NCI-H2227 (cell line): ENCODE measurements at regions not wholly inside any gene's neighbourhood (a gene's known extent, or its start where the extent isn't known, plus 50 kb on each side); places are given as distances from the start of the nearest gene placed in this dataset.

Experiments used
- DNase-seq: peaks from one replicate; lab custom pipeline; 2025; ENCODE audit not compliant: unreplicated experiment; lab: John Stamatoyannopoulos, UW

DNA sequence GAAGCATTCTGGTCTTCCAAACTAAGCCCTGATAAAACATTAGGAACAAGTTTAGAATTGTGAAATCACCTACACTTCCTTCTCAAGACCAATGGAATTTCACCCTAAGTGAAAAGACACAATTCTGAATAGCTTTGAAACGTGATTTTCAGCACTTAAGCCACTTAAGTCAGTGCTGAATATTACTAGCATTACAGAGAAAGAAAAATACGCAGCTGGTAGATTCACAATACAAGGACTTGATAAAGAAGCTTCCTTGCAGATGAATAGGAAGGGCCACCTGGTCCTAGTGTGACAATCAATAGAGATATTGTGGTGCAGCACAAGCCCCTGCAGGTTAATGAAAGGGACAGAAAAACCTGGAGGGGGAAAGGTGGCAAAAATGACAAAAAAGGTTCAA is 353.1 kb upstream of the ALCAM start:
- DNase-seq: no peak

DNA sequence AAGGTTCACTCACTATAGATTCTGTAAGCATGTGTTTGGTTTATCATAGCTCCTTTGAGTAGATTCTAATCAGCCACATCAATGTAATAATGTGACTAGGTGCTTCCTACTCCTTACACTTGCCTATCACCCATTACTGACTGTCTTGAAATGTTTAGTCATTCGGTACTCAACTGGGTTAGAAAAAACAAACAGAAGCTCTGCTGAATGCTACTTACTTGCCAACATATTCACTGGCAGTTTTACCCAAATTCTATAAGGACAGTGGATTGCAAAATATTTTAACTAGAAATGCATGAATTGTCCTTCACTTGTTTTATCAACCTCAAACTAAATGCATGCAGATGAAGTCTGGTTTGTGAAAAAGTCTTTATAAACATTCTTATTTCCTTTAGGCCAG is 352.1 kb upstream of the ALCAM start:
- no peak for DNase-seq

DNA sequence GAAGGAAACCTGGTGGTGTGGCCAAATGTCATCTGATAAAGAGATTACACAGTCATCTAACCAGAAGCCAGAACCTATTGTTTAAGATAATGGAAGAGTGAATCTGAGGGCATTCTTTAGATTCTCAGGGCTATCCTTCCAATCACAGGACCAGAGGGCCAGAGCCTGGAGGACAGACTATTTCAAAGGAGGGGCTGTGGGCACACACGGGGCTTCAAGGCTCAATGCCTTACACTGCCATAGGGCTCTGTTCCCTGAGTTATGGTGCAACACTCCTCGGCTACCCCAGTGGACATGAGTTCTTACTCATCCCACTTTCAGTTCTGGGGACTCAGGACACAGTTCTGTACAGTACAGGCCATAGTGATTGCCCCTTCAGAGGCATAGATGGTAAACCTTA is 343.9 kb upstream of the ALCAM start:
- DNase-seq: no peak

DNA sequence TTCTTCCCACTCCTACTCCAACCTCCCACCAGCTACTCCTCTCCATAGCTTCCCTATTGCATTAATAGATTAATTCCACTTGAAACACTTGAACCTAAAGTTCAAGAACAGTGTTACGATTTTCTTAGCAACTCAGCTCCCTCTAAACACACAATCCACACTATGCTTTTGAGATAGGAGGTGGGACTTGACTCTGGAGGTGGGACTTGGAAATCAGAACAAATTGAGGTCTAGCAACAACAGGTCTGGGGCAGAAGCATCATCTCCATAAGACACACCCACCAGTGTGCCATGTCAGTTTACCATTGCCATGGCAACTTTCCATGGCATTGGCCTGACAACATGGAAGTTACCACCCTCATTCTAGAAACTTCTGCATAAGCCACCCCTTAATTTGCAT is 336.5 kb upstream of the ALCAM start:
- DNase-seq: no peak

DNA sequence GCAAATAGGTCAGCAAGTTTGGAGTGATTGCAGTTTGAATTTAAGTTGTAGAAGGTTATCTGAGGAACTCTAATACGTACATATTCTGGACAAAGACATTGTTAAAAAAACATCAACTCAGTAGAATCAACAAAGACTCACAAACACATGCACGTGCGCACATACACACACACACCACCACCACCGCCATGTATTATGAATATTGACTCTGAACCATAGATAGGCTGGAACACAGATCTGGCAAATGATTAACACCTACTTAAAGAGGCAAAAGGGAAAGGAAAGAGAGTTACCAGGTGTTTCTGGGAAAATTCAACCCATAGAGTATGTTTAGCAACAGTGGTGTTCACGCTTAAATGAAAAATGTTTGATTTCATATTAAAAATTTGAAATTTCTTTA is 334.2 kb upstream of the ALCAM start:
- DNase-seq: no peak

DNA sequence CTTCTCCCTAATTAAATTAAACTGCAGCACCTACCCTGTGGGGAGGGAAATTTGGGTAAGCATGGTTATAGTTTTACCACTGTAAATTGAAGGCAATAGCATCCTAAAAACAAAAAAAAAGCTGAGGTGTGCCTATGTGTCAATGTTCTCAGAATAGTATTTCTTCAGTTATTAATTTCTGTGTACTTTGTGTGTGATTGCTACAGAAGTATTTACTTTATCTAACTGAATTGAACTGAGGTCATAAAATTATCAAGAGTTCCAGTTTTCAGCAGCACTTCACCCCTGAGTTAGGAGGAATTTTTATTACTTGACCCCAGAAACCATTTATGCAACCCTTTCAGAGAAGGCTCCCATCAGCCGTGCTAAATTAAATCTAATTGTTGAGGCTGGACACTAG is 333.6 kb upstream of the ALCAM start:
- DNase-seq: no peak

DNA sequence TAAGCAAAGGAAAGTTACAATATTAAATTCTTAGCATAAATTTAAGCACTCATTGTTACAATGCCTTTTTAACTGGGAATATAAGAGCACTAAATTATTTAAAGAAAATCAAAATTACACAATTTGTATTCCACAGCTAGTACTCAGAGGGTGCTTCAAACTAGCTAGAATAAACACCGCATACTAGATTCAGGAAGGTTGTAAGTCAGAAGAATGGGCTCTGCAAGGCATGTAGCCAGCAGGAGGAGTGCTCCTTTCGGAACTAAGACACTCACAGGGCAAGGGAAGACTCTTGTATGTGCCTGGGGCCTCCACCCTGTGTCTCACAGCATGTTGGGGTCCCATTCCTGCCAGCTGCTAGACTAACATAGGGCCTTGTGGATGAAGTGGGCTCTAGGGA is 327.7 kb upstream of the ALCAM start:
- DNase-seq: no peak

DNA sequence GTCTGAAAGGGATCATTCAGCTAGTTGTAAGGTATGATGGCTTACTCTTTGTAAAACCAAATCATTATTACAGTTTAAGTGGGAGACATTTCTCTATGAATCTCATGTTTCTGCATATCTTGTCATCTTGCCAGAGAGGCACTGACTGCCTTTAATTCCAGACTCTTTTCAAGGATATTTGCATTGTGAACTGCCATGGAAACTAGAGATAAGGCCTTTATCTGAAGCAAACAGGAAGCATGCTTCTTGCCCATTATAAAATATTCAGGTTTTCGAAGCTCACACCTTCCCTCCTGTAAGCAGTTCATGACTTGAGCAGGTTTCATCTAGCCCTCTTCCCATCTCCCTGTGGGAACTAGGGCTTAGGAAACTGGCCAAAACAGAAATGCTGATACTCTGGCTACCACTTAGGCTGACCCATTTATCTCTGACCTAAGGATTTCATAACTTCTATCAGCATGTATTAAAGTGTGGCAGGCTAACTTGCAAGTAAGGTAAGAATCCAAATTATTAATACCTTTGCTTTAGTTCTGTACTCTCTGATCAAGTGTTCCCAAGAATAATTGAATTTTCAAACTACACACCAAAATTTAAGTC is 326.6 kb upstream of the ALCAM start:
- no peak for DNase-seq

DNA sequence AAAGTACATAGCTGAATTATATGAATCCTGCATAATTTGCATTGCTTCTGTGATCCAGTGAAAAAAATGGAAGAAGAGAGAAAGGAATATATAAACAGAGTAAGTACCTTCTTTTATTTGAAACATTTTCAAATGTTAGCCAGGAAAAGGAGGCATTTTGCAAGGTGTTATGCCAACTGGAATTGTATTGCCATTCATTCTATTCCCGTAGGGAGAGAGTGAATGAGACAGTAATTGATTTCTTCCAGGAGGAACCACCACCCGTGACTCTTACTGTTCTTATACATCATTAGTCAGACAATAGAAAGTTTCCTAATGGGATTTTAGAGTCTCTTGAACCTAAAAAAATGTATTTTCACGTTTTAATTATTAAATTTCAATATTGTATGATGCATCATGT is 324.1 kb upstream of the ALCAM start:
- DNase-seq: no peak

DNA sequence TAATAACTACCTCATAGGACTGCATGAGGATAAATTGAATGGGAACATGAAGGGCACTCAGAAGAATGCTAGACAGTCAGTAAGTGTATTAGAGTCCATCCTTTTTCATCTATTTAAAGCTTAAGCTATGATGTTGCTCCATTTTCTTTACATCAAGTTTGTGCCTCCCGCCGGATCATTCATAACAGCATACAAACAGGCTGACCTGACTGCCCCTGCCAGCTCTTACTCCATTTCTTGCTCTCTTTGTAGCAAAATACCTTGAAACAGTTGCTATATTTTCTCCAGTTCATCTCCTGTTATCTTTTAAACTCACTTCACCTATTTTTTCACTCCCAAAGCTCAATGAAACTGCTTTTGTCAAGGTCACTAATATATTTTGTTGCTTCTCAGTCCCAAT is 315.6 kb upstream of the ALCAM start:
- no peak for DNase-seq

DNA sequence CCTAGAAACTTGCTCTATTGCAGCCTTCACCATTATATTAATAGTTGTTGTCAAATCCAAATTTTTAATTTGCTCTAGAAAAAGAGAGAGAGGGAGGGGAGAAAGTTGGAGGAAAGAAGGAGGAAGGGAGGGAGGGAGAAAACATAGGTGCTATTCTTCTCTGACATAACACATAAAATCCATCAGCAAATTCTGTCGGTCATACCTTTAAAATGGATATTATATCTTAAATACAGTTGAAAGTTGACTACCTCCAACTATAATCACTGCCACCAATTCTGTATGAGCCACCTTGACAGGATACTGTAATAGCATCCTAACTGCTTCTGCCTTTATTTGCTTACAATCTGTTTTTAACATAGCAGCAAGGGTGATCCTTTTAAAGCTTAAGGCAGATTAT is 314.7 kb upstream of the ALCAM start:
- no peak for DNase-seq

DNA sequence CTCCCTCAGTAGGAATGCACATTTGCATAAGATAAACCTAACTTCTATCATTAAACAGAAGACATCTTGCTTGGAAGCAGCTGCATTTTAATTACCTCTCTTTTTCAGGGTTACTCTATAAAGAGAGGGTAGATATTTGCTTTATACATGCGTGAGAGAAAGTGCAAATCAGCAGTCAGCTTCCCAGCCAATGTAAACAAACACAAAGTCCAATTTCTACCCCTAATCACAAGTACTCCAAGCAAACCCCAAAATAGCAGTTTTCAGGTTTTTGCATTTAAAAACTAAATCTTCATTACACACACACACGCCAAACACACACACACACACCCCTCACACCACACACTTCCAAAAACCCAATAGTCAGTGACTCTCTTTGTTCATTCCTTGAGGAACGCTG is 303.9 kb upstream of the ALCAM start:
- DNase-seq: no peak

DNA sequence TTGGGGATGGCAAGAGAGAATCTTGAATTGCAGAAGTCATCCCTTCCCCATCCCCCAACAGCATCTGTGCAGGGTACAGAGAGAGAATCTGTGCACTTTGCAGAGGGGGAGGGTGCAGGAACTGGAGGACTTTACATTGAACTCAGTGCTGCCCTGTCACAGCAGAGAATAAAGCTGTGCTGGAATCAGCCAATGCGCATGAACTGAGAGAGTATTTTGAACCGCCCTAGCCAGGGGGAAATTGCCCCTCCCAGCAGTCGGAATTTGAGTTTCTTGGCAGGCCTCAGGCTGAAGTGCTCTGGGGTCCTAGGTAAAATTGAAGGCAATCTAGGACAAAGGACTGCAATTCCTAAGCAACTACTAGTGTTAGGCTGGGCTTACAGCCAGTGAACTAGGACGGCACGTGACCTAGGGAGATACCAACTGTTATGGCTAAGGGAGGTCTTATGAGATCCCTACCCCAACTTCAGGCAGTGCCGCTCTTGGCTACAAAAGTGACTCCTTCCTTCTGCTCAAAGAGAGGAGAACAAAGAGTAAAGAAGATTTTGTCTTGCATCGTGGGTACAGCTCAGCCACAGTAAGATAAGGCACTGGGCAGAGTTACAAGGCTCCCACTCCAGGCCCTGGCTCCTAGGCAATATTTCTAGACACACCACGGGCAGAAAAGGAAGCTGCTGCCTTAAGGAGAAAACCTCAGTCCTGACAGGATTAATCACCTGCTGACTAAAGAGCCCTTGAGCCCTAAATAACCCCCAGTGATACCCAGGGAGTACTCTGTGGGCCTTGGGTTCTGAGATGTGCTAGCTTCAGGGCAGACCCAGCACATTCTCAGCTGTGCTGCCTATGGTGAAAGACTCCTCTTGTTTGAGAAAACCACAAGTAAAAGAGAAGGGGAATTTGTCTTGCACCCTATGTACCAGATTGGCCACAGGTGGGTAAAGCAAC is 300.5 kb upstream of the ALCAM start:
- DNase-seq: no peak

DNA sequence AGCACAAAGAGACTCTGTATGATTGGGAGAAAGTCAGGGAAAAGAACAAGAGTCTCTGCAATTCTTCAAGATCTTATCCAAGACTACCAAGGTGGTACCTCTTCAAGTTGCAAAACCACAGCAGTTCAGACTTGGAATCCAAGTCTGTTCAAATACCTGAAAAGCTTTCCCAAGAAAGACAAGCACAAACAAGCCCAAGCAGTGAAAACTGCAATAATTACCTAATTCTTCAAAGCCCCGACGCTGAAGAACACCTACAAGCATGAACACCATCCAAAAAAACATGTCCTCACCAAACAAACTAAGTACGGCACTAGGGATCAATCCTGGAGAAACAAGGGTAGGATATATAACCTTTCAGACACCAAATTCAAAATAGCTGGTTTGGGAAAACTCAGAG is 299.3 kb upstream of the ALCAM start:
- DNase-seq: no peak

DNA sequence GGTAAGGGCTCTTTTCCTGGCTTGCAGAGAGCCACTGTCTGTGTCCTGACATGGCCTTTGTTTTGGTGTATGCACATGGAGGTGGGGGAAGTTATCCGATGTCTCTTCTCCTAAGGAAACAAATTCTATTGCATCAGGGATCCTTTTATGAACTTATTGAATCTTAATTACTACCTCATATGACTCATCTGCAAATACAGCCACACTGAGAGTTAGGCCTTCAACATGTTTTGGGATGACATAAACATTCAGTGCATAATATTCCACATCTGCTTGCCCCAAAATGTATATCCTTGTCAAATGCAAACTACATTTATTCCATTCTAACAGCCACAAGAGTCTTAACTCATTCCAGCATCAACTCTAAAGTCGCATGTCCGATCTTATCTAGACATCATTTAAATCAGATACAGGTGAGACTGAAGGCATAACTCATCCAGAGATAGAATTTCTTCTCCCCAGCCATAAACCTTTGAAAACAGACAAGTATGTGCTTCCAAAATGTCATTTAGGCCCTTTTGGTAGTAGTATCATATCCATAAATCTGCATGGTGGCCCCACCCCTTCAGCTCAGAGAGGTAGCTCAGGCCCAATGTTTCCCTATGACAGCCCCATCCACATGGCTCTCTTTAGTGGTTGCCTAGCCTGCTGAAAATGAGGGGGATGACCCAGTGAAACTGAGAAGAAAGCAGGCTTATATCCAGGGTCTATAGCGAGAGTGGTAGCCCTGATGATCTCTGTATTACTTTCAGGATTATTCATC is 289.5 kb upstream of the ALCAM start:
- no peak for DNase-seq

DNA sequence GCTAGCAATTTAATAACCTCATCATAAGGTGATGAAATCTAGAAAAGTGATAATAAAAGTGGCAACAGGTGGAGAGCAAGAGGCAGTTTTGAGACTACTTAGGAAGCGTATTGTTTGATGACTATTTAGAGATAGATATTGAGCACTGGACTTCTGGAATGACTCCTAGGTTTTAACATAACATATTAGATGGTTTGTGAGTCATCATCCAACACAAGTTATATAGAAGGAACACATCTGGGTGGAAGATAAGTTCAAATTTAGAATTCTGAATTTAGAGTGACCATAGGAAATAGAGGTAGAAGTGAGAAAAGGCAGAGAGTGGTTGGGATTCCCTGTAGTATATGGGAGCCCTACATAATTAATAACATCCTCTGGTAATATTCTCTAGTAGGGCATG is 282.8 kb upstream of the ALCAM start:
- DNase-seq: no peak

DNA sequence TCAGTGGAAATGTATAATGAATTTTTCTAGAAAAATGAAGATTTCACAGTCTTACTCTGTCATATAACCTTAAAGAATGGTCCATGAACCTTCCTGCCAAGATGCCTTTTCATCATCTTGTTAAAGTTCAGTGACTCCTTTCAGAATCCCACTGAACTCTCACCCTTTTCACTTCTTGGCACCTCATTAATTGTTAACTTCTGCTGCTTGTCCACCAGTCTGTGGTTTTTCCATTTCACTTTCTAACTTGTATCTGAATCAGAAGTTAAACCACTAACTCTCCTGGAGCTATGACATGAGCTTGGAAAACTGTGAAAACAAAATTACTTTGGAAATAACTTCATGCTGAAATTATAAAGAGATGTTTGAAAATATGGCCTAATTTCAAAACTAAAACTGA is 281.2 kb upstream of the ALCAM start:
- DNase-seq: no peak

DNA sequence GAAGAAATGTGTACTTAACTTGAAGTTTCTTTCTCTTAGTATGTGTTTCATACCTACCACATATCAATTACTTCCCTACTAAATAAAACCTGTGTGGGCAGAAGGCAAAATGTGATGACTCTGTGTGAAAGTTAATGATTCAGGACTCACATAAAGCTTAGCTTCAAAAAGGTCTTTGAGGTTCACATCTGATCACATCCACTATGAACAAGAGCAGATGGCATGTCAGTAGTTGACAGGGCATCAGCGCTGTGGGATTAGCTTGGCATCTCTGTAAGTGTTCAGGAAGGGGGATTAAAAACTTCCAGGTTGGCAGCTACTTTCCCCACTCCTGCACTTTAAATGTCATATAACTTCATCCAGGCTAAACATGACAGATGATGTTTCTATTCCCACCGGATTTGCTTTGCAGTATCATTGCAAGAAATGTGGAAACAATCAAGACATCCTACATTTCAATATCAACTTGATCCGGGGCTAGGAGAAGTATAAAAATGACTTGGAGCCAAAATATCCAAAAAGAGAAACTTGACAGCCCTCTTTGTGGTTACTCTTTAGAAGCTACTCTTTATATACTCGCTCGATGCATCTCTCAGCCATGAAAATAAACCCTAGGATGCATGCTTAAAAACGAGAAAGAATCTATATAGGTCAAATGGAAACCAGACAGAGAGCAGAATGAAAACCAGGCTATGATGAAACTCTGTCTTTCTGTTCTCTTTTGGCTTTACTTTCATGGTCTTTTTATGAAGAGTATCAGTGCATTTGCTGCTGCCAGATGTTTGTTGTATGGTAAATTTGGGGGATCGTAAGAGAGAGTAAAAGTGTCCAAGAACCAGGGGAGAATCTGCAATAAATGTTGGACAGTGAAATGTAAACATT is 273.1 kb upstream of the ALCAM start:
- DNase-seq: no peak

DNA sequence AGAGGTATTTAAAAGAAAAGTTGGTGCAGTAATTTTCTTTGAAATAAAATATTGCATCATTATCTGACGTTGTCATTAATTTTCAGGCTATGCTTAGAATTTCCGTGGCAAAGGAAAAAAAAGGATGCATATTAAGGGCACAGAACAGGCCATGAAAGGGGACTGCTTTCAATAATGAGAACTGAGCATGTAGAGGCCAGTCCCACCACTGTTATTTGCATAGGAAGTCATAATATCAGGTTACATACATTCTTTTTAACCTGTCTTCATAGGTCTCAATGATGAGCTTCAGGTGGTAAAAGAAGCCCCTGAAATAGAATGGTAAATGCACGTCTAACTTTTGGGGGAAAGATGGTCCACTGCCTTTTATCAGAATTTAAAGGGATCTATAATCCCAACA is 272.1 kb upstream of the ALCAM start:
- DNase-seq: no peak

DNA sequence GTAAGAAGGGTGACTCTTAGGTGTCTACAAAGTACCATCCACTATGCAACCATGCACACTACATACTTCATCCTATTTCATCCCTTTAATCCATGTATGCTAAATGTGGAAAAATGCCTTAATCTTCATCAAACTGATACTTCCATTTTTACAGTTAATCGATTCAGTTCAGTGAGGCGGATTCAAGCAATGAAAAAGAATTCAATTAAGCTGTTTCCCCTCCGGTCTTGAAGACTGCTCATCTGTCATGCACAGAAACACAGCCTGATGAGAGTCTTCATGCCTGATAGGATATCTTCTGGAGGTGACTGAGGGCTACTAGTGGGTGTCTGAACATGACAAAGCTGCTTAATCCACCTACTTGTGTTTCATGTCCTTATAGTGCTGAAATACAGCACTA is 270.6 kb upstream of the ALCAM start:
- DNase-seq: no peak

DNA sequence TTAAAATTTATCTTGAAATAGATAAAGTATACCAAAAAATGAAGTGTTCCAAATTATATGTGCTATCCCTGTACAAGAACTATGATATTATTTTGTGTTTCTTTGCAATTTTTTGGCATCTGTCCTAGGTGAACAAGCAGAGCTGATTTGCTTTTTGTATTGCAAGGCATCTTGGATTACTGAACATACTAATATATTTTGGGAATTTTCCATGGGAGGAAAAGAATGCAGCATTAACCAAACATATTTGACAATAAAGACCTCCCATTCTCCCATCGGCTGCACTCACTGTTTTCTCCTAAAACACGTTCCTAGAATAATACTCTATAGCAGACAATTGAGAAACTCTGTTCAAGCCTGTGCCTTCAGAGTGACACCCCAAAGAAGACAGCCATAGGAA is 265.1 kb upstream of the ALCAM start:
- DNase-seq: no peak
